RKO (cell line): ENCODE measurements at regions not wholly inside any gene's neighbourhood (a gene's known extent, or its start where the extent isn't known, plus 50 kb on each side); places are given as distances from the start of the nearest gene placed in this dataset.

Experiments
- DNase-seq: peaks from one replicate; pipeline ENCODE4 v3.0.0-alpha.2; 2016; ENCODE audit warnings: low spot score

GRCh38 chr10:57017356-57018037, 656.4 kb upstream of the ZWINT start:
- DNase-seq: no peak

DNA sequence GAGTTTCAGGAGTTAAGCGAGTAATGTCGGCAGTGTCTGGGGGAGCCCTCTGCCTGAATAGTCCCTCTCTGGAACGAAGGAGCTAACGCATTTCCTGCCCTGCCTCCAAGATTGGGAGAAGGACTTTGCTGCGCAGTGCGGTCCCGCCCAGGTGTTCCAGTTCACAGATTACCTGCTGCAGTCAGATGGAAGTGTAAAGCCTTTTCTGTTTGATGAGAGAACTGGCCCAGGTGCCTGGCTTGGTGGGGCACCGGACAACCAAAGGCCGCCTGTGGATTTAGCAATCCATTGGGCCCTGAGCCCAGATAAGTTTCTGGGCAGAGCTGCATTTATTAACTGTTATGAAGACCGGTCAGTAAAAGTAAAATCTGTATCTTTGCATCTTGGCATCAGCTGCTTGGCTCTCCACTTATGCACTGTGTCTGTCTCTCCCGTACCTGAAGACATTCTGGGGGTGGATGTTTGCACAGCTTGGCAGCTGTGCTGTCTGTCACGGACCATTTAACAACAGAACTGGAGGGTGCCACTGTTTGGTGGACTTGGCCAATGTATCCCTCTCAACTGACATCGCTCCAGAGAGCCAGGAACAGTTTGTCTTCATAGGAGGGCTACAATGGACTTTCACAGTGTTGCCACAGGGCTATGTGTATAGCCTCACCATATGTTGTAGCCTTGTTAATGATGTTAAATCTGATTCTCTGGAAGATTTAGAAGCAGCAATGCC, 654.7 kb upstream of the ZWINT start:
- DNase-seq: no peak

DNA sequence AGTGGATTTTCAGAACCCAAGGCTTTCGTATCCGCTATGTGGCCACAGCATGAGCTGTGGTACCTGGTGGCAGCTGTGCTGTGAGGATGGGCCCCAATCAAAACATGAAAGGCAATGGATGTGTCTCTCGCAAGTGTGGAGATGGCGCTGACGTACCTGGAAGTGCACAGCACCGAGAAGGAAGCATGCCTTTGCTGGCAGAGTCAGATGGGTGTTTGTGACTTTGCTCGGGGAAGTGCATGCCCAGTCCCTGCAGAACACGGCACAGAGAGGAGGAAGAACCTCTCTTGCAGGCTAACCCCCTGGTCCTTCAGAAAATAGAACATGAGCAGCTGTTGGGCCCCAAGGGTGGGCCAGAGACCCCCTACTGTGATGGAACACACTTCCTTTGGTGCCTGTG, 654.1 kb upstream of the ZWINT start:
- no peak for DNase-seq

DNA sequence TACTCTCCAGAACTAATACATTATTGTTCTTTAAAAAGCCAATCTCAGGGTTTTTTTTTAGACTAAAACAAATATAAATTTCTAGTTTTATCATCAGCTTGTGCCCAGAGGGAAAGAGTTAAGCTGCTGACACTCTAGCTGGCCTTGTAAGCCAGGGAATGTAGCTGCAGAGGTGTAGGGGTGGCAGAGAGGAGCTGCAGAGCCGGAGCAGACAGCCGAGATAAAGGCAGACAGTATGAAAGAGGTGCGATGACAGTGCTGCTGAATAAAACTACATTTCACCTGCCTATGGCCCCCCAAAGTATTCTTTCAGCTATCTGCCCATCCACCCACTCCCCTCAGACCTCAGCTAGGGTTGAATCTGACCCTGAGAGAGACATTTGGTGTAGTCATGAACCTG, 653.7 kb upstream of the ZWINT start:
- no peak for DNase-seq

- DNase-seq: peak; percentile 11
Measured at GRCh38 chr10:57008189-57008588, 647.1 kb upstream of the ZWINT start.

DNA sequence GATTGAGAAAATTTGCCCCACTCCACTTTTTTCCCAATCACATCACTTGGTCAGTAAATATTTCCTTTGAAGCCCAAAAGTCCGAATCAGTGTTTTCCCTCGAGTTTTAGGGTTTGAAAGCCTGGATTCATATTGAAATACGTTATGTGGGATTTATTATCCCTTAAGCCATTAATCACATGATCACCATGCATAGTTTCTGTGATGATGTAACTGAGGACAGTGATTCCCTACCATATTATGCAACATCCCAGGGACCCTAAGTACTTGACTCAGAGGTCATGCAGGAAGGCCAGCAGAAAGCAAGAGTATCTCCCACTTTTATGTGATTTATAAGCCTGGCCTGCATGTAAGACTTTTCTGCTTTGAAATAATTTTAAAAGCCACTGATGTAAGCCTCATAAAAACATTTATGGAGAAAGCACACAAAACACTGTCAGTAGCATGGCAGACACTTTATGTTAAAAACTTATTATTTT, 630.6 kb upstream of the ZWINT start:
- DNase-seq: no peak

DNA sequence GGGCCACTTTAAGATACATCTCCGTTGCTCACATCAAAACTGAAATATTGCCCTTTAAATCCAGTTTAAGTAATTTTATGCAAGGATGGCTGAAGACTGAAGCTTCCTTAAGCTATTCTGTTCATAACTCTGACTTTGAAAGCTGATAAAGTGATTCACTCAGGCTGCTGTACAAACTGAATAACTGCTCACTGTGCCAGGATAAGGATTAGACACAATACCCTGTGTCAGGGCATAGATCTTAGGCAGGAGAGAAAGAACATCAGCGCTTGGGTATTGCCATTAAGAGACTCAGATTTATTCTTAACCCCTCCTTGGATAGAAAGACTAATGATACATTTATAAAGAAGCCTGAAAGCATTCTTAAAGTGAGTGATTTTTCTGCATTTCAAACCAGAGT, 614.5 kb upstream of the ZWINT start:
- no peak for DNase-seq

DNA sequence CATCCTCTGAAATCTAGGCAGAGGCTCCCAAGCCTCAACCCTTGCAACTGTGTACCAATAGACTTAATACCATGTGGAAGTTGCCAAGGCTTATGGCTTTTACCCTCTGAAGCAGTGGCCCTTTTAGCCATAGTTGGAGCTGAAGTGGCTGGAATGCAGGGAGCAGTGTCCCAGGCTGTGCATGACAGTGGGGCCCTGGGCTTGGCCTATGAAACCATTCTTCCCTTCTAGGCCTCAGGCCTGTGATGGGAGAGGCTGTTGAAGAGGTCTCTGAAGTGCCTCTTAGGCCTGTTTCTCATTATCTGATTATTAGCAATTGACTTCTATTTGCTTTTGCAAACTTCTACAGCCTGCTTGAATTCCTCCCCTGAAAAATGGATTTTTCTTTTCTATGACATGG, 612.7 kb upstream of the ZWINT start:
- DNase-seq: no peak

GRCh38 chr10:56943221-56943755, 582.2 kb upstream of the ZWINT start:
- DNase-seq: no peak

DNA sequence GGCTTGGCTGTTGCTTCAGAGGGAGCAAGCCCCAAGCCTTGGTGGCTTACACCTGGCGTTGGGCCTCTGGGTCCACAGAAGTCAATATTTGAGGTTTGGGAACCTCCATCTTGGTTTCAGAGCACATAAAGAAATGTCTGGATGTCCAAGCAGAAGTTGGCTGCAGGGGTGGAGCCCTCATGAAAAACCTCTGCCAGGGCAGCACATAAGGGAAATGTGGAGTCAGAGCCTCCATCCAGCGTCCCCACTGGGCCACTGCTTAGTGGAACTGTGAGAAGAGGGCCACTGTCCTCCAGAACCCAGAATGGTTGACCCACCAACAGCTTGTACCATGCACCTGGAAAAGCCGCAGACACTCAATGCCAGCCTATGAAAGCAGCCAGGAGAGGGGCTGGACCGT, 573.5 kb upstream of the ZWINT start:
- no peak for DNase-seq

DNA sequence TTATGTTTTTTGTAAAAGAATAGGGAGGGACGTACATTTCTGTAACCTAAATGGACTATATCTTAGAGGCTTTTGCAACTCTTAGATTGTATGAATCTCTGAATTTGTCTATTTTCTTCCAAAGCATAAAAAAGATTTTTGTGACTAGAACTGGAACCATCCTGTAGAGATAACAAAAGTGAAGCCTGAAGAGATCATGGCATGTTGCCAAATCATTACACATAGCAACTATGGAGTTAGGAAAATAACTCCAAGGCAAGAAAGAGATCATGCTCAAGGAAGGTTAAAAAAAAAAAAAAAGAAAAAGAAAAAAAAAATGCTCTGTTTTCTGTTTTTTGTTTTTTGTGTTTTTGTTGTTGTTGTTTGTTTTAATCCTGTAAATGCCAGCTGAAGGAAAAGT, 567.7 kb upstream of the ZWINT start:
- DNase-seq: no peak

DNA sequence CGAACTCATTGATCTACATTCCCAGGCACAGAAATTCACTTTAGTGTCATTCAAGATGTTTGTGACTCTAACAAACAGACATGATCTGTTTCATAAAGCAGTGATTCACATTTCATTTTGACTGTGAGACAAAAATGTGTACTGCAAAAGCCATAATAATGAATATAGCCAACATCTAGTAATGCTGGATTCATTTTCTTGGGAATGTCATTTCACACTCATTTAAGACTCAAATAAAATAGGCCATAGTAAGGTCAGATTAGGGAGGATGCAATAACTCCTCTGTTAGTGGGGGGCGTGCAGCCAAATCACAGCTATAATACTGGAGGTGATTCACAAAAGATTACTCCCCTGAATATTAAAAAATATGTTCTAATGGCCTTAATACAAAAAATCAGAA, 566.6 kb upstream of the ZWINT start:
- no peak for DNase-seq

DNA sequence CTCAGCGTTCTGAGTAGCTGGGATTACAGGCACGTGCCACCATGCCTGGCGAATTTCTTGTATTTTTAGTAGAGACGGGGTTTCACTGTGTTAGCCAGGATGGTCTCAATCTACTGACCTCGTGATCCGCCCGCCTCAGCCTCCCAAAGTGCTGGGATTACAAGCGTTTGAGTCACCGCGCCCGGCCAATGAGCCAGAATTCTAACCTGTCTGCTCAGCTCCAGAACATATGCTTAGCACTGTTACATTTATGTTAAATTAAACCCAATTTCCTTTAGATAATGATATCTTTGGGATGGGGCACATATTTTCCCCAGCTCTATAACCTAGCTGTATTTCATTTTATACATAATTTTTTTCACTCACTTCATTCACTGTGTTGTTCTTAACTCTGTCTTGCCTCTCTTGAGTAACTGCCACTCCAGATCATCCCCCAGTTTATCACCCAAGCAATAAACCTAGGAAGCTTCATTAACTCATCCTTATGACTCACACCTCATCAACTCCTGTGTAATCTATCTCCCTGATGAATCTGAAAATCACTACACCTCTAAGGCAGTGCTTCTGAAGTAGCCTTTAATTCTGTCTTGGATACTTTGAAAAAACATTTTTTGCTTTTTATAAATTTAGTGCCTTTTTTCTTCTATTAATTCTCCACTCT, 559.7 kb upstream of the ZWINT start:
- DNase-seq: no peak

DNA sequence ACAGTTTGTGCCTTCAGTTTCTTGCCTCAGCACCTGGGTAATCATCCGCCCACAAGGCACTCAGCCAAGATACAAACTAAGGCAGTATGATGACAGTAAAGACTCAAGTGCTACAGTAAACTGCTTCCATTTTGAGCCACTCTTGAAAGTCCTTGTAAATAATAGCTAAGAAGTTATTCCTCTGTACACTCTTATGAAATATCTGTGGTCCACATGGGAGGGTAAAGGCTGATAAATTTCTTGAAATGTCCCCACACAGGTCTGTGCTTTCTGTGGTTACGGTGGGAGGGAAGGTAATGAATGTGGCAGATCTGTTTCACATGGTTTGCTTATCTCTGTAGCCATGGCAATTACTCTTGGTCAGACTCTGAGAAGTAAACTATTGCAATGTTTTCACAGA, 551.0 kb upstream of the ZWINT start:
- no peak for DNase-seq

- no peak for DNase-seq
Measured at GRCh38 chr10:56905051-56905450, 544.0 kb upstream of the ZWINT start.

DNA sequence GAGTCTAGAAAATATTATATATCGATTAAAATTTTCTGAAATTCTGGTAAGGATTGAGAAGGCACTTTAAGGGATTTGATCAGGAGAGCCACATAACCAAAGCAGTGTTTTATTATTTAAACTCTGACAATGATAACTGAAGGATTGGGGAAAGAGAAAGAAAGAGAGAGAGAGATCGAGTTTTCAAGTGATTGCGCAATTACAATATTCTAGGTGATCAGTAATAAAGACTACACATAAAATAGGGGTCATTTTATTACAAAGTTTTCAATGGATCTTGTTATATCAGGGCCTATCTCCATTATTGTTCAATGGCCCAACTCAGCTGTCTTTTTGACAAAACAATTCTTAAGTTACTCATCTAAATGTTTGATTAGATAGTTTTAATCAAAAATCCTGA, 541.5 kb upstream of the ZWINT start:
- no peak for DNase-seq

DNA sequence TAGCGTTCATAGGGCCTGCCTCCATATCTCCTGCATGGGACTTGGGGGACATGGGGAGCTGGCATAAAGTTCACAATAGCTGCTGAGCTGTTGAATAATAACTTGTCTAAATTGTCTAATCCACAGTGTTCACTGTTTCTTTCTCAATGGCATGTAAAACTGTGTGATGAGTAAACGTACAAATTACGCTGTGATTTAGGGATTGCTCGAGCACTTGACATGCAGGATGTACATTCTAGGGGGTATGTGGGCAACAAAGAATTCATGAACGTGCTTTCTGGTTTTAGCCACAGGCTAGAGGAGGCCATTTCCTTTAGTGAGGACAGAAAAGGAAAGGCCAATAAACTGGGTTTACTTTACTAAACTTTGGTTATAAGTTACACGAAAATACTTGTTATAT, 534.2 kb upstream of the ZWINT start:
- no peak for DNase-seq

DNA sequence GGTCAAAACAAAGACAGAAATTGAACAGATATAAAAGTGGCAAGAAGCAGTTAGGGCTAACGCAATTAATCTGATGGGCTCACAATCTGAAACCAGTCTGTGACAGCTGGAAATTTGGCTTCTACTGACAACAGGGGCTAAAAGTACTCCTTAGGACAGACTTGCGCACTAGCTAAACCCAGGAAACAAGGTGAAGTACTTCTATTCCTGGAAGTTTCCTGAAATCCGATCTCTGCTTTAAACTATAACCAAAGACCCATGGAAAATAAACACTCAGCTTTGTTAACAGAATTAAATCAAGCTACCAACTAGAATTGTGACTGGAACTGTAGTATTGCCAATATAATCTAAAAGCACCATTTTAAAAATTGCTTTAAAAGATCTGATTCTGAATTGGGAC, 520.2 kb upstream of the ZWINT start:
- no peak for DNase-seq

GRCh38 chr10:56880606-56881005, 519.5 kb upstream of the ZWINT start:
- no peak for DNase-seq

DNA sequence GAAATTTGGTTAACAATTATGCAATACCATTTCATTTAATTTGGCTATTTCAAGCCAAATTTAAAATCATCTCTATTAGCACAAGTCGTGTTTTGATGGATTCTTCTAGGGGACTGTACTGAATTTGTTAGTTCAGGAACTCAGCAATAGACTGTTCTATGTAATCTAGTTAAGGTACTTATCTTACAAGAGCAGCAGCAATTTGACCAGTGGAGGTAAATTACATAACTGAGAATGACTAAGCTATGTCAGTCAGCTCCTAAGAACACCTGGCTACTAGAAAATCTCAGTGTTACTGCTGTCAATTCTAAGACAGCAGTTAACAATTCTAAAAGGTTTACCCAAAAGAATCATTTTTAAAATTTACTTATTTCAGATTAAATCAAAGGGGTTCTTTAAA, 513.9 kb upstream of the ZWINT start:
- DNase-seq: no peak

- no peak for DNase-seq
Measured at GRCh38 chr10:56871160-56871668, 510.2 kb upstream of the ZWINT start.

DNA sequence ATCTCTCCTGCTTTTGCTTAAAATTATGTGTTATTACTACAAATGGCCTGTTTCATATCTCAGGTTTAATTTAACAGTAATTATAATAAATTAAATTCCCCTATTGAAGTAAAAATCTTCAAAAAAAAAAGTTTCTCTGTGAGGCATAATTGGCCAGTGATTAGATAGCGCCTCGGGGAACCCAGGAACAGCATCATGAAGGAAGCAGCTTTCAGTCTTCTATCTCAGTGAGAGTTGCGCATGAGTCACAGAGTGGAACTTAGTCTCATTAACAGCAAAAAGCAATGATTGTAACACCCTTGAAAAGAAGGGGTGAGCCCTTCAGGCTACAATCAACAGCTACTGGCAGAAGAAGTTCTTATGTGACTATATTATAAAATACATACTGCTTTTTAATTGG, 506.2 kb upstream of the ZWINT start:
- no peak for DNase-seq

GRCh38 chr10:56856569-56856968, 495.5 kb upstream of the ZWINT start:
- no peak for DNase-seq
